ENCODE measurements at regions not wholly inside any gene's neighbourhood (a gene's known extent, or its start where the extent isn't known, plus 50 kb on each side); places are given as distances from the start of the nearest gene placed in this dataset.

DNA sequence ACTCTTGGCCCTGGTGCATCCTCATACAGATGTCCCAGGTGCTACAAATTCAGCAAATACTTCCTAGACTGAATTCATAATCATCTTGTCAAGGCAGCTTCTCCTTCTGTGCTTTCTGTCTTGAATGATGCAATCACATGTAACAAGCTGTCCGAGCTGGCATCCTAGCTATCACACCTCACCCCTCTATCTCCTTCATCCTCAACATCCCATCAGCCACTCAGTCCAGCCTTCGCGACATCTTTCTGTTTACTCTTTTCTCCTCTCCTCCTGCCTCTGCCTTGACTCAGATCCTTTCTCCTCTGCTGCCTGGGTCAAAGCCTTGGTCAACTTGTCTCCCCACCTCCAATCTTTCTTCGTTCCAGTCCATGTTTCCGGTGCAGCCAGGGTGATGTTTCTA is 240.4 kb upstream of the CELF2 start:
- BruUV-seq (replicated peaks): no TSS peak
- TF ChIP-seq, protein P1, sequence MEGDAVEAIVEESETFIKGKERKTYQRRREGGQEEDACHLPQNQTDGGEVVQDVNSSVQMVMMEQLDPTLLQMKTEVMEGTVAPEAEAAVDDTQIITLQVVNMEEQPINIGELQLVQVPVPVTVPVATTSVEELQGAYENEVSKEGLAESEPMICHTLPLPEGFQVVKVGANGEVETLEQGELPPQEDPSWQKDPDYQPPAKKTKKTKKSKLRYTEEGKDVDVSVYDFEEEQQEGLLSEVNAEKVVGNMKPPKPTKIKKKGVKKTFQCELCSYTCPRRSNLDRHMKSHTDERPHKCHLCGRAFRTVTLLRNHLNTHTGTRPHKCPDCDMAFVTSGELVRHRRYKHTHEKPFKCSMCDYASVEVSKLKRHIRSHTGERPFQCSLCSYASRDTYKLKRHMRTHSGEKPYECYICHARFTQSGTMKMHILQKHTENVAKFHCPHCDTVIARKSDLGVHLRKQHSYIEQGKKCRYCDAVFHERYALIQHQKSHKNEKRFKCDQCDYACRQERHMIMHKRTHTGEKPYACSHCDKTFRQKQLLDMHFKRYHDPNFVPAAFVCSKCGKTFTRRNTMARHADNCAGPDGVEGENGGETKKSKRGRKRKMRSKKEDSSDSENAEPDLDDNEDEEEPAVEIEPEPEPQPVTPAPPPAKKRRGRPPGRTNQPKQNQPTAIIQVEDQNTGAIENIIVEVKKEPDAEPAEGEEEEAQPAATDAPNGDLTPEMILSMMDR (IDR thresholded peaks at IDR 0.05; ENCODE audit: insufficient read depth in 1 of 2, low read depth in 1 of 2, low read length in 1 of 2, severe bottlenecking in 1 of 2, unreplicated experiment in 1 of 2): no peak
- no peak overlapping the region for H3K27ac Mint-ChIP-seq (ENCODE audit: unreplicated experiment)
- no peaks in the 10 kb centered on the region for H3K4me1 Mint-ChIP-seq (ENCODE audit: low read depth, unreplicated experiment)
- no peak overlapping the region for H3K4me3 Mint-ChIP-seq (ENCODE audit: unreplicated experiment)
- Histone ChIP-seq H3K9me3 (0 out of 2 replicates have a peak, but pooled peaks cover 6% of the 10 kb centered on the region), H3K4me1 (no peaks in the 10 kb centered on the region), H3K36me3 (ENCODE audit: control insufficient read depth, insufficient read depth, low read length) (no peaks in the 10 kb centered on the region), H3K27me3 (replicated peaks; ENCODE audit: control insufficient read depth, insufficient read depth, low read length) (no peaks in the 10 kb centered on the region), H3K4me3 (ENCODE audit: low read depth, low read length) (no peak overlapping the region)
- POLR2A ChIA-PET: no interaction called here
- peaks cover 18% of the 10 kb centered on the region for H3K9me3 Mint-ChIP-seq (ENCODE audit: unreplicated experiment)
- DNase-seq: no peak
- CTCF ChIA-PET: no interaction called here
- H3K27me3 Mint-ChIP-seq (ENCODE audit: insufficient read depth, unreplicated experiment): peaks cover 9% of the 10 kb centered on the region
- intact Hi-C loops (cut with micrococcal nuclease; ENCODE audit: unreplicated experiment): no loop called here
- H3K36me3 Mint-ChIP-seq (ENCODE audit: insufficient read depth, unreplicated experiment): no peaks in the 10 kb centered on the region

GRCh38 chr10:10777723-10778122 is 239.9 kb upstream of the CELF2 start:
- Mint-ChIP-seq H3K27me3 (ENCODE audit: insufficient read depth, unreplicated experiment) (peaks cover 9% of the 10 kb centered on the region), H3K27ac (ENCODE audit: unreplicated experiment) (no peak overlapping the region), H3K36me3 (ENCODE audit: insufficient read depth, unreplicated experiment) (no peaks in the 10 kb centered on the region), H3K4me1 (ENCODE audit: low read depth, unreplicated experiment) (no peaks in the 10 kb centered on the region), H3K9me3 (ENCODE audit: unreplicated experiment) (peaks cover 18% of the 10 kb centered on the region), H3K4me3 (ENCODE audit: unreplicated experiment) (no peak overlapping the region)
- Histone ChIP-seq H3K36me3 (ENCODE audit: control insufficient read depth, insufficient read depth, low read length) (no peaks in the 10 kb centered on the region), H3K4me1 (no peaks in the 10 kb centered on the region), H3K9me3 (0 out of 2 replicates have a peak, but pooled peaks cover 6% of the 10 kb centered on the region), H3K27me3 (replicated peaks; ENCODE audit: control insufficient read depth, insufficient read depth, low read length) (no peaks in the 10 kb centered on the region), H3K4me3 (ENCODE audit: low read depth, low read length) (no peak overlapping the region)
- intact Hi-C loops (cut with micrococcal nuclease; ENCODE audit: unreplicated experiment): no loop called here
- POLR2A ChIA-PET: no interaction called here
- BruUV-seq (replicated peaks): no TSS peak
- no peak for DNase-seq
- TF ChIP-seq, protein P1 (IDR thresholded peaks at IDR 0.05; ENCODE audit: insufficient read depth in 1 of 2, low read depth in 1 of 2, low read length in 1 of 2, severe bottlenecking in 1 of 2, unreplicated experiment in 1 of 2): no peak
- CTCF ChIA-PET: no interaction called here

DNA sequence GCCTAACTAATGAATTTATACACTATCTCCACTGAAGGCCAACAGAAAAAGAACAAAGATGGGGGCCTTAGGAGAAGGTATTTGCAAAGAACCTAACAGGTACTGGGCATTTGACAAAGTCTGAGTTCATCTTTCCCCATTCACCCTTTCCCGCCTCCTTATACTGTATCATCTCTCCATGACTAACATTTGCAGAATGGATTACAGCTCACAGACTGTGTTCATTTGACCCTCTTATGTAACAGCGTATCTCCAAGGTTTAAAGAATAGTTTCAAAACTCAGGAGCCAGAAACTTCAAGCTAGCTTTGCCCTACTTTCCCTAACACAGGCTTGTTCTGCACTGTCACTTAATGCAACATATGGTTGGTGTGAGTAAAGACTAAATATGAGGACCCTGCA is 238.7 kb upstream of the CELF2 start:
- Histone ChIP-seq H3K9me3 (0 out of 2 replicates have a peak, but pooled peaks cover 6% of the 10 kb centered on the region), H3K27me3 (replicated peaks; ENCODE audit: control insufficient read depth, insufficient read depth, low read length) (no peaks in the 10 kb centered on the region), H3K4me3 (ENCODE audit: low read depth, low read length) (no peak overlapping the region), H3K4me1 (no peaks in the 10 kb centered on the region), H3K36me3 (ENCODE audit: control insufficient read depth, insufficient read depth, low read length) (no peaks in the 10 kb centered on the region)
- Mint-ChIP-seq H3K36me3 (ENCODE audit: insufficient read depth, unreplicated experiment) (no peaks in the 10 kb centered on the region), H3K4me3 (ENCODE audit: unreplicated experiment) (no peak overlapping the region), H3K9me3 (ENCODE audit: unreplicated experiment) (peaks cover 18% of the 10 kb centered on the region), H3K27me3 (ENCODE audit: insufficient read depth, unreplicated experiment) (peaks cover 9% of the 10 kb centered on the region), H3K4me1 (ENCODE audit: low read depth, unreplicated experiment) (no peaks in the 10 kb centered on the region), H3K27ac (ENCODE audit: unreplicated experiment) (no peak overlapping the region)
- POLR2A ChIA-PET: no interaction called here
- TF ChIP-seq, protein P1 (IDR thresholded peaks at IDR 0.05; ENCODE audit: insufficient read depth in 1 of 2, low read depth in 1 of 2, low read length in 1 of 2, severe bottlenecking in 1 of 2, unreplicated experiment in 1 of 2): no peak
- CTCF ChIA-PET: no interaction called here
- no TSS peak for BruUV-seq (replicated peaks)
- no peak for DNase-seq
- intact Hi-C loops (cut with micrococcal nuclease; ENCODE audit: unreplicated experiment): no loop called here
